Heart right ventricle (tissue), 16 donors: ENCODE measurements at regions not wholly inside any gene's neighbourhood (a gene's known extent, or its start where the extent isn't known, plus 50 kb on each side); places are given as distances from the start of the nearest gene placed in this dataset.
A peak's percentile ranks its signal among the peaks of the same experiment; 100 is the strongest.

Experiments
- ATAC-seq, 8 donors: fragments of 200-7000 bp; cut with Tn5 transposase; one replicate each; pipeline ENCODE4 v1.9.1; 2020; ENCODE audit warnings: mild to moderate bottlenecking in 8 of 8, moderate library complexity in 8 of 8, moderate number of reproducible peaks in 1 of 8
- DNase-seq, 2 donors: peaks; one replicate each; pipeline ENCODE4 v3.0.0-alpha.2; 2020
- H3K27ac ChIP-seq, 10 donors: fragments of 200-600 bp; sonication (generic) in 2 of 10; one replicate each; pipeline versions ENCODE4 v1.5.0 to v1.8.0; 2020 to 2022; ENCODE audit warnings: mild to moderate bottlenecking in 3 of 10
- H3K27me3 ChIP-seq, 7 donors: fragments of 200-600 bp; one replicate each; pipeline ENCODE4 v1.8.0; 2021 to 2022; ENCODE audit warnings: mild to moderate bottlenecking in 2 of 7
- H3K36me3 ChIP-seq, 9 donors: fragments of 200-600 bp; sonication (generic) in 1 of 9; one replicate each; pipeline versions ENCODE4 v1.5.0 to v1.8.0; 2020 to 2022; ENCODE audit warnings: mild to moderate bottlenecking in 2 of 9
- H3K4me1 ChIP-seq, 9 donors: fragments of 200-600 bp; sonication (generic) in 1 of 9; one replicate each; pipeline versions ENCODE4 v1.5.0 to v1.8.0; 2020 to 2022; ENCODE audit warnings: mild to moderate bottlenecking in 4 of 9
- H3K4me3 ChIP-seq, 10 donors: fragments of 200-600 bp; sonication (generic) in 2 of 10; one replicate each; pipeline versions ENCODE4 v1.5.0 to v1.8.0; 2020 to 2022; ENCODE audit warnings: mild to moderate bottlenecking in 7 of 10, moderate library complexity in 2 of 10
- H3K9me3 ChIP-seq, 11 donors: fragments of 200-600 bp in 10 of 11; sonication (generic) in 2 of 11; one replicate each; pipeline versions ENCODE4 v1.5.0 to v1.8.0; 2013 to 2022; ENCODE audit warnings: mild to moderate bottlenecking in 2 of 11, control low read depth in 1 of 11, moderate library complexity in 1 of 11
- CTCF ChIP-seq, 9 donors: fragments of 200-600 bp; sonication (generic) in 2 of 9; IDR thresholded peaks; one replicate each; pipeline versions ENCODE4 v1.5.0 to v1.8.0; 2021 to 2022; ENCODE audit warnings: antibody characterized with exemption in 9 of 9, mild to moderate bottlenecking in 5 of 9, moderate library complexity in 1 of 9
- WGBS, 2 donors: extraction: QIAGEN DNeasy Blood & Tissue Kit; methylation state at CpG; one replicate each; pipeline ENCODE4 v1.1.7; 2013; ENCODE audit warnings: inconsistent platforms in 1 of 2; 5-methylcytosine and 5-hydroxymethylcytosine counted together
- intact Hi-C, 10 donors: fragments of 100-400 bp; cut with DNase I; formaldehyde crosslinking; loops; one replicate each; pipeline versions ENCODE4 v1.11.1 to v1.14.2; 2022
- donor health status: Arrhythmogenic right ventricular cardiomyopathy.
- donor health status: ischemic (EF 13 %, LVEDD 7.1; RV severe dilation, severe dysfunction).
- donor health status: healthy with polysubstance abuse.
- donor health status: DM: no; HTN: yes; CAD: no.
- donor health status: DM: no; HTN: no; CAD: no.
- donor health status: ischemic (EF 25% LVEDD 6.9; RV normal size, moderate dysfunction).
- donor health status: ischemic (EF 25% LVEDD 5.7; RV mildly dilated, moderate dysfunction).
- donor health status: healthy.
- donor health status: DM: yes; HTN: yes; CAD: no.
- donor health status: Ischemic cardiomyopathy.
- donor health status: ischemic (EF 35%, LVEDD 5.7; RV mildly dilated, moderate dysfunction).
- donor health status: nonischemic (EF 11% LVEDD 7.7; RV severe dilation, severe dysfunction).
- donor health status: DM: yes; HTN: yes; CAD: no.
- donor health status: PGD.
- donor health status: ischemic (EF 29% LVEDD 5.4; RV normal size, mild dysfunction).
- donor health status: nonischemic (EF 23%, LVEDD 6.1; RV moderate dilation, normal function).

- intact Hi-C loops: loop anchor here in 1 of 10 donors (10.0 kb wide), 1 partner anchor 448 kb away; no protein-coding TSS in a partner anchor
- H3K36me3 ChIP-seq: no peaks in the 10 kb centered on the region
- H3K27ac ChIP-seq: no peak overlapping the region
- H3K4me3 ChIP-seq: no peak overlapping the region
- peaks cover 0 to 15% (median 0%) of the 10 kb centered on the region in 7 donors for H3K27me3 ChIP-seq
- peak in 1 of 8 donors; percentile 67 for ATAC-seq
- peaks cover 0 to 5% (median 0%) of the 10 kb centered on the region in 9 donors for H3K4me1 ChIP-seq
- no peak for DNase-seq
- no peak for TF ChIP-seq CTCF (IDR thresholded peaks at IDR 0.05)
- WGBS, 2 donors: 49 to 50% methylated on average over 7 of the region's 7 CpGs
- no peaks in the 10 kb centered on the region for H3K9me3 ChIP-seq
These were observed 533.3 kb downstream of the HACE1 start for GRCh38 chr6:104326173-104327001.

GRCh38 chr6:104325341-104326172 lies 534.2 kb downstream of the HACE1 start:
- Histone ChIP-seq H3K27ac (no peak overlapping the region), H3K36me3 (no peaks in the 10 kb centered on the region), H3K27me3 (peaks cover 0 to 15% (median 0%) of the 10 kb centered on the region in 7 donors), H3K4me1 (peaks cover 0 to 5% (median 0%) of the 10 kb centered on the region in 9 donors), H3K9me3 (no peaks in the 10 kb centered on the region), H3K4me3 (no peak overlapping the region)
- TF ChIP-seq CTCF (IDR thresholded peaks at IDR 0.05): peak in 7 of 9 donors; percentile 29 to 55 (median 38)
- ATAC-seq: no peak
- DNase-seq: no peak
- intact Hi-C loops: loop anchor here in 1 of 10 donors (10.0 kb wide), 1 partner anchor 449 kb away; no protein-coding TSS in a partner anchor
- 22 to 24% methylated on average over 9 of the region's 9 CpGs for WGBS, 2 donors

GRCh38 chr6:104324301-104324700 lies 535.4 kb downstream of the HACE1 start:
- TF ChIP-seq CTCF (IDR thresholded peaks at IDR 0.05): no peak
- DNase-seq (no peak), ATAC-seq (no peak)
- intact Hi-C loops: loop anchor here in 1 of 10 donors (10.0 kb wide), 1 partner anchor 450 kb away; no protein-coding TSS in a partner anchor
- Histone ChIP-seq H3K4me1 (peaks cover 0 to 5% (median 0%) of the 10 kb centered on the region in 9 donors), H3K27me3 (peaks cover 0 to 15% (median 0%) of the 10 kb centered on the region in 7 donors), H3K27ac (no peak overlapping the region), H3K36me3 (no peaks in the 10 kb centered on the region), H3K9me3 (no peaks in the 10 kb centered on the region), H3K4me3 (no peak overlapping the region)
- WGBS, 2 donors: 94 to 96% methylated on average over 1 of the region's 1 CpG

- no peaks in the 10 kb centered on the region for H3K9me3 ChIP-seq
- DNase-seq: no peak
- no peaks in the 10 kb centered on the region for H3K36me3 ChIP-seq
- H3K4me3 ChIP-seq: no peak overlapping the region
- H3K4me1 ChIP-seq: peaks cover 0 to 5% (median 0%) of the 10 kb centered on the region in 9 donors
- intact Hi-C loops: loop anchor here in 1 of 10 donors (10.0 kb wide), 1 partner anchor 452 kb away; no protein-coding TSS in a partner anchor
- peaks cover 0 to 16% (median 0%) of the 10 kb centered on the region in 7 donors for H3K27me3 ChIP-seq
- no peak overlapping the region for H3K27ac ChIP-seq
- no peak for TF ChIP-seq CTCF (IDR thresholded peaks at IDR 0.05)
- WGBS, 2 donors: 57 to 65% methylated on average over 5 of the region's 5 CpGs
- no peak for ATAC-seq
These were observed 536.9 kb downstream of the HACE1 start for GRCh38 chr6:104322841-104323240.
